ENCODE measurements at regions not wholly inside any gene's neighbourhood (a gene's known extent, or its start where the extent isn't known, plus 50 kb on each side); places are given as distances from the start of the nearest gene placed in this dataset.
"Not testable (repeated sequence)": the region's sequence is repeated elsewhere in the genome, so short reads cannot be mapped to it uniquely, and the experiment has no call there.

GRCh38 chr4:143819029-143819428, 86.3 kb downstream of the GYPE start:
- DNase-seq: no peak

GRCh38 chr4:143817866-143818265, 87.5 kb downstream of the GYPE start:
- DNase-seq: not testable (repeated sequence)

GRCh38 chr4:143815375-143815774, 90.0 kb downstream of the GYPE start:
- not testable (repeated sequence) for DNase-seq

- not testable (repeated sequence) for DNase-seq
Measured at GRCh38 chr4:143813431-143814154, 91.8 kb downstream of the GYPE start.

- DNase-seq: not testable (repeated sequence)
Measured at GRCh38 chr4:143791693-143792092, 91.2 kb upstream of the FREM3 start.

GRCh38 chr4:143790425-143790824, 90.0 kb upstream of the FREM3 start:
- not testable (repeated sequence) for DNase-seq

GRCh38 chr4:143789618-143790017, 89.1 kb upstream of the FREM3 start:
- not testable (repeated sequence) for DNase-seq

GRCh38 chr4:143784567-143784966, 84.1 kb upstream of the FREM3 start:
- no peak for DNase-seq

GRCh38 chr4:143782521-143782920, 82.0 kb upstream of the FREM3 start:
- DNase-seq: no peak

GRCh38 chr4:143773998-143774895, 73.8 kb upstream of the FREM3 start:
- peak; percentile 51 for DNase-seq

GRCh38 chr4:143771269-143771668, 70.8 kb upstream of the FREM3 start:
- no peak for DNase-seq

- no peak for DNase-seq
Measured at GRCh38 chr4:143768007-143768591, 67.6 kb upstream of the FREM3 start.

- no peak for DNase-seq
Measured at GRCh38 chr4:143763587-143763986, 63.1 kb upstream of the FREM3 start.

GRCh38 chr4:143762511-143762910, 62.0 kb upstream of the FREM3 start:
- DNase-seq: no peak

Measured in RPMI8226 (cell line).